Breast epithelium (tissue), 4 donors: ENCODE measurements at regions not wholly inside any gene's neighbourhood (a gene's known extent, or its start where the extent isn't known, plus 50 kb on each side); places are given as distances from the start of the nearest gene placed in this dataset.

Source experiments
- DNase-seq, 2 donors: peaks; one replicate each; pipeline ENCODE4 v3.0.0-alpha.2; 2019; ENCODE audit warnings: low spot score in 2 of 2
- H3K27ac ChIP-seq, 2 donors: fragments of 200-600 bp; sonication (generic) in 1 of 2; one replicate each; pipeline ENCODE4 v1.5.1; 2016 to 2019; ENCODE audit warnings: mild to moderate bottlenecking in 1 of 2
- H3K27me3 ChIP-seq, 2 donors: fragments of 200-600 bp; sonication (generic) in 1 of 2; one replicate each; pipeline versions ENCODE4 v1.5.1 to v1.6.0; 2017 to 2019; ENCODE audit warnings: control low read depth in 1 of 2, mild to moderate bottlenecking in 1 of 2
- H3K36me3 ChIP-seq: fragments of 200-600 bp; one replicate; pipeline ENCODE4 v1.5.1; 2019
- H3K4me1 ChIP-seq, 2 donors: fragments of 200-600 bp; sonication (generic); one replicate each; pipeline ENCODE4 v1.5.1; 2016 to 2019; ENCODE audit warnings: control low read depth in 1 of 2
- H3K4me3 ChIP-seq, 3 donors: fragments of 200-600 bp; sonication (generic); 1 replicate in 2 of 3; 2 replicates in 1 of 3; pipeline ENCODE4 v1.5.1; 2016 to 2019; ENCODE audit warnings: mild to moderate bottlenecking in 3 of 3, moderate library complexity in 2 of 3
- H3K9me3 ChIP-seq, 2 donors: fragments of 200-600 bp; sonication (generic) in 1 of 2; one replicate each; pipeline ENCODE4 v1.5.1; 2016 to 2019; ENCODE audit warnings: control low read depth in 1 of 2
- CTCF ChIP-seq, 3 donors: fragments of 450-650 bp; IDR thresholded peaks; one replicate each; pipeline ENCODE4 v1.5.1; 2016 to 2017; ENCODE audit warnings: antibody characterized with exemption in 3 of 3, mild to moderate bottlenecking in 3 of 3, moderate library complexity in 3 of 3
- POLR2A ChIP-seq: fragments of 450-650 bp; IDR thresholded peaks from one replicate; pipeline ENCODE4 v1.6.1; 2016; ENCODE audit warnings: antibody characterized with exemption, mild to moderate bottlenecking, moderate library complexity
- POLR2AphosphoS5 ChIP-seq, 3 donors: sonication (generic); formaldehyde crosslinking; IDR thresholded peaks; one replicate each; pipeline ENCODE4 v1.6.1; 2017; ENCODE audit warnings: antibody characterized with exemption in 3 of 3
- intact Hi-C: fragments of 100-400 bp; cut with DNase I; formaldehyde crosslinking; loops from one replicate; pipeline ENCODE4 v1.15.1; 2023; ENCODE audit warnings: low total_unique reads

GRCh38 chr22:48835857-48836672 lies 991.6 kb downstream of the BRD1 start:
- Histone ChIP-seq H3K4me1 (no peaks in the 10 kb centered on the region), H3K36me3 (no peaks in the 10 kb centered on the region), H3K27me3 (peaks cover 0 to 21% of the 10 kb centered on the region in 2 donors), H3K27ac (no peak overlapping the region), H3K4me3 (no peak overlapping the region), H3K9me3 (peaks cover 6 to 25% of the 10 kb centered on the region in 2 donors)
- DNase-seq, result no peak
- intact Hi-C loops, result no loop called here
- TF ChIP-seq POLR2A (no peak), POLR2AphosphoS5 (IDR thresholded peaks at IDR 0.05) (no peak), CTCF (IDR thresholded peaks at IDR 0.05) (no peak)

GRCh38 chr22:48835364-48835763 lies 992.3 kb downstream of the BRD1 start:
- Histone ChIP-seq H3K36me3 (no peaks in the 10 kb centered on the region), H3K9me3 (peaks cover 6 to 29% of the 10 kb centered on the region in 2 donors), H3K4me1 (no peaks in the 10 kb centered on the region), H3K27ac (no peak overlapping the region), H3K4me3 (no peak overlapping the region), H3K27me3 (peaks cover 0 to 18% of the 10 kb centered on the region in 2 donors)
- intact Hi-C loops, result no loop called here
- TF ChIP-seq POLR2AphosphoS5 (IDR thresholded peaks at IDR 0.05) (no peak), POLR2A (no peak), CTCF (IDR thresholded peaks at IDR 0.05) (no peak)
- no peak for DNase-seq

GRCh38 chr22:48834404-48834803 lies 993.3 kb downstream of the BRD1 start:
- H3K9me3 ChIP-seq, result peaks cover 6 to 29% of the 10 kb centered on the region in 2 donors
- TF ChIP-seq POLR2A (no peak), POLR2AphosphoS5 (IDR thresholded peaks at IDR 0.05) (no peak), CTCF (IDR thresholded peaks at IDR 0.05) (no peak)
- intact Hi-C loops, result no loop called here
- H3K4me1 ChIP-seq, result no peaks in the 10 kb centered on the region
- peaks cover 0 to 10% of the 10 kb centered on the region in 2 donors for H3K27me3 ChIP-seq
- DNase-seq, result no peak
- H3K27ac ChIP-seq, result no peak overlapping the region
- no peak overlapping the region for H3K4me3 ChIP-seq
- H3K36me3 ChIP-seq, result no peaks in the 10 kb centered on the region

- no peak for TF ChIP-seq POLR2AphosphoS5 (IDR thresholded peaks at IDR 0.05)
- no peak for TF ChIP-seq CTCF (IDR thresholded peaks at IDR 0.05)
- no peak for TF ChIP-seq POLR2A
- no peak for DNase-seq
- peaks cover 6 to 29% of the 10 kb centered on the region in 2 donors for H3K9me3 ChIP-seq
Measured at GRCh38 chr22:48832592-48832991, 995.1 kb downstream of the BRD1 start.

GRCh38 chr22:48829908-48830307 lies 997.8 kb downstream of the BRD1 start:
- no peak for TF ChIP-seq POLR2AphosphoS5 (IDR thresholded peaks at IDR 0.05)
- TF ChIP-seq POLR2A, result no peak
- TF ChIP-seq CTCF (IDR thresholded peaks at IDR 0.05), result no peak
- Histone ChIP-seq H3K4me3 (no peak overlapping the region), H3K4me1 (no peaks in the 10 kb centered on the region), H3K27me3 (peaks cover 0 to 3% of the 10 kb centered on the region in 2 donors), H3K36me3 (no peaks in the 10 kb centered on the region), H3K27ac (no peak overlapping the region), H3K9me3 (peaks cover 6 to 29% of the 10 kb centered on the region in 2 donors)
- DNase-seq, result no peak
- intact Hi-C loops, result no loop called here

More at GRCh38 chr22:48832592-48832991, 995.1 kb downstream of the BRD1 start:
- peaks cover 0 to 7% of the 10 kb centered on the region in 2 donors for H3K27me3 ChIP-seq
- H3K4me3 ChIP-seq, result no peak overlapping the region
- no peaks in the 10 kb centered on the region for H3K36me3 ChIP-seq
- H3K4me1 ChIP-seq, result no peaks in the 10 kb centered on the region
- H3K27ac ChIP-seq, result no peak overlapping the region
- intact Hi-C loops, result no loop called here
